Stimulated activated CD8-positive, alpha-beta memory T cell treated with anti-CD3 and anti-CD28 coated beads, Interleukin-7, amount 100 ng/mL, for 1 hour (primary cell): ENCODE measurements at regions not wholly inside any gene's neighbourhood (a gene's known extent, or its start where the extent isn't known, plus 50 kb on each side); places are given as distances from the start of the nearest gene placed in this dataset.

ENCODE experiments used
- DNase-seq, 2 donors: peaks; one replicate each; pipeline ENCODE4 v3.0.0-alpha.2; 2020; ENCODE audit warnings: low read depth in 2 of 2

GRCh38 chr16:65965628-65966027 is 400.9 kb upstream of the CDH5 start:
- no peak for DNase-seq

- DNase-seq: no peak
These were observed 401.7 kb upstream of the CDH5 start for GRCh38 chr16:65964752-65965151.

- no peak for DNase-seq
These were observed 404.9 kb upstream of the CDH5 start for GRCh38 chr16:65961476-65962143.

- no peak for DNase-seq
These were observed 406.5 kb upstream of the CDH5 start for GRCh38 chr16:65959983-65960382.

- DNase-seq: no peak
These were observed 408.4 kb upstream of the CDH5 start for GRCh38 chr16:65958086-65958485.

- no peak for DNase-seq
These were observed 410.4 kb upstream of the CDH5 start for GRCh38 chr16:65956100-65956499.

GRCh38 chr16:65954446-65954845 is 412.0 kb upstream of the CDH5 start:
- no peak for DNase-seq

GRCh38 chr16:65950211-65950610 is 416.3 kb upstream of the CDH5 start:
- DNase-seq: no peak

- DNase-seq: no peak
These were observed 418.1 kb upstream of the CDH5 start for GRCh38 chr16:65948361-65948760.

GRCh38 chr16:65947951-65948350 is 418.5 kb upstream of the CDH5 start:
- no peak for DNase-seq

- no peak for DNase-seq
These were observed 421.0 kb upstream of the CDH5 start for GRCh38 chr16:65945493-65945892.

- DNase-seq: no peak
These were observed 422.1 kb upstream of the CDH5 start for GRCh38 chr16:65944361-65944760.

- no peak for DNase-seq
These were observed 425.8 kb upstream of the CDH5 start for GRCh38 chr16:65940711-65941110.

- DNase-seq: no peak
These were observed 428.4 kb upstream of the CDH5 start for GRCh38 chr16:65938083-65938482.

- DNase-seq: no peak
These were observed 429.0 kb upstream of the CDH5 start for GRCh38 chr16:65937455-65937854.

GRCh38 chr16:65936096-65936495 is 430.4 kb upstream of the CDH5 start:
- no peak for DNase-seq

GRCh38 chr16:65934443-65934842 is 432.0 kb upstream of the CDH5 start:
- no peak for DNase-seq

GRCh38 chr16:65933703-65934102 is 432.8 kb upstream of the CDH5 start:
- no peak for DNase-seq

GRCh38 chr16:65932350-65933072 is 434.0 kb upstream of the CDH5 start:
- no peak for DNase-seq

- no peak for DNase-seq
These were observed 443.6 kb upstream of the CDH5 start for GRCh38 chr16:65922923-65923322.

- no peak for DNase-seq
These were observed 446.5 kb upstream of the CDH5 start for GRCh38 chr16:65919986-65920376.

GRCh38 chr16:65919145-65919985 is 447.1 kb upstream of the CDH5 start:
- no peak for DNase-seq

- no peak for DNase-seq
These were observed 449.0 kb upstream of the CDH5 start for GRCh38 chr16:65917466-65917865.
